Parathyroid adenoma (tissue), 2 donors: ENCODE measurements at regions not wholly inside any gene's neighbourhood (a gene's known extent, or its start where the extent isn't known, plus 50 kb on each side); places are given as distances from the start of the nearest gene placed in this dataset.

Experiments used
- H2AFZ ChIP-seq: fragments of 300-600 bp; sonication (generic); one replicate; pipeline ENCODE4 v1.7.0; 2017; ENCODE audit warnings: antibody characterized with exemption, mild to moderate bottlenecking
- H3K27ac ChIP-seq: fragments of 300-600 bp; sonication (generic); one replicate; pipeline ENCODE4 v1.7.0; 2017
- H3K27me3 ChIP-seq: fragments of 300-600 bp; sonication (generic); one replicate; pipeline ENCODE4 v1.7.0; 2017; ENCODE audit warnings: low read length; ENCODE audit not compliant: control insufficient read depth, insufficient read depth
- H3K36me3 ChIP-seq: fragments of 300-600 bp; sonication (generic); one replicate; pipeline ENCODE4 v1.7.0; 2017; ENCODE audit warnings: low read length; ENCODE audit not compliant: control insufficient read depth, insufficient read depth
- H3K4me1 ChIP-seq: fragments of 300-600 bp; sonication (generic); one replicate; pipeline ENCODE4 v1.7.0; 2017; ENCODE audit warnings: control low read depth
- H3K4me2 ChIP-seq: fragments of 300-600 bp; sonication (generic); one replicate; pipeline ENCODE4 v1.7.0; 2017; ENCODE audit warnings: low read length
- H3K4me3 ChIP-seq: fragments of 300-600 bp; sonication (generic); one replicate; pipeline ENCODE4 v1.7.0; 2017; ENCODE audit warnings: low read depth, low read length
- H3K79me2 ChIP-seq: fragments of 300-600 bp; sonication (generic); one replicate; pipeline ENCODE4 v1.7.0; 2017; ENCODE audit warnings: control low read depth
- H3K9ac ChIP-seq: fragments of 300-600 bp; sonication (generic); one replicate; pipeline ENCODE4 v1.7.0; 2017; ENCODE audit warnings: mild to moderate bottlenecking
- H3K9me3 ChIP-seq: fragments of 300-600 bp; sonication (generic); one replicate; pipeline ENCODE4 v1.7.0; 2017; ENCODE audit warnings: low read length; ENCODE audit not compliant: control insufficient read depth
- CTCF ChIP-seq: fragments of 300-600 bp; sonication (generic); IDR thresholded peaks from one replicate; pipeline ENCODE4 v1.7.0; 2017; ENCODE audit warnings: antibody characterized with exemption, mild to moderate bottlenecking
- donor health status: primary hyperparathyroidism.

GRCh38 chr16:8286348-8286747, 304.0 kb downstream of the TMEM114 start:
- H3K4me1 ChIP-seq, result no peaks in the 10 kb centered on the region
- H3K4me2 ChIP-seq, result no peak overlapping the region
- H2AFZ ChIP-seq, result no peak overlapping the region
- H3K27ac ChIP-seq, result no peak overlapping the region
- no peak overlapping the region for H3K9ac ChIP-seq
- no peaks in the 10 kb centered on the region for H3K79me2 ChIP-seq
- no peaks in the 10 kb centered on the region for H3K9me3 ChIP-seq
- no peaks in the 10 kb centered on the region for H3K27me3 ChIP-seq
- no peaks in the 10 kb centered on the region for H3K36me3 ChIP-seq
- no peak overlapping the region for H3K4me3 ChIP-seq
- no peak for TF ChIP-seq CTCF

GRCh38 chr16:8283195-8283594, 307.1 kb downstream of the TMEM114 start:
- Histone ChIP-seq H3K9me3 (no peaks in the 10 kb centered on the region), H3K79me2 (no peaks in the 10 kb centered on the region), H2AFZ (no peak overlapping the region), H3K27ac (no peak overlapping the region), H3K4me2 (no peak overlapping the region), H3K4me3 (no peak overlapping the region), H3K4me1 (no peaks in the 10 kb centered on the region), H3K27me3 (no peaks in the 10 kb centered on the region), H3K36me3 (no peaks in the 10 kb centered on the region), H3K9ac (no peak overlapping the region)
- TF ChIP-seq CTCF, result no peak

GRCh38 chr16:8278031-8278580, 312.2 kb downstream of the TMEM114 start:
- Histone ChIP-seq H3K27me3 (no peaks in the 10 kb centered on the region), H3K27ac (no peak overlapping the region), H3K9me3 (no peaks in the 10 kb centered on the region), H3K4me1 (no peaks in the 10 kb centered on the region), H3K79me2 (no peaks in the 10 kb centered on the region), H3K4me3 (no peak overlapping the region), H2AFZ (no peak overlapping the region), H3K4me2 (no peak overlapping the region), H3K9ac (no peak overlapping the region), H3K36me3 (no peaks in the 10 kb centered on the region)
- TF ChIP-seq CTCF, result no peak

GRCh38 chr16:8271344-8271743, 319.0 kb downstream of the TMEM114 start:
- no peak for TF ChIP-seq CTCF
- Histone ChIP-seq H3K9ac (no peak overlapping the region), H3K27me3 (no peaks in the 10 kb centered on the region), H3K79me2 (no peaks in the 10 kb centered on the region), H3K4me1 (no peaks in the 10 kb centered on the region), H2AFZ (no peak overlapping the region), H3K4me2 (no peak overlapping the region), H3K27ac (no peak overlapping the region), H3K4me3 (no peak overlapping the region), H3K36me3 (no peaks in the 10 kb centered on the region), H3K9me3 (no peaks in the 10 kb centered on the region)

- Histone ChIP-seq H3K36me3 (no peaks in the 10 kb centered on the region), H2AFZ (no peak overlapping the region), H3K27ac (no peak overlapping the region), H3K4me1 (no peaks in the 10 kb centered on the region), H3K4me2 (no peak overlapping the region), H3K9me3 (no peaks in the 10 kb centered on the region), H3K9ac (no peak overlapping the region), H3K4me3 (no peak overlapping the region), H3K27me3 (no peaks in the 10 kb centered on the region), H3K79me2 (no peaks in the 10 kb centered on the region)
- TF ChIP-seq CTCF, result no peak
Measured at GRCh38 chr16:8262299-8262698, 328.0 kb downstream of the TMEM114 start.
